ENCODE measurements at regions not wholly inside any gene's neighbourhood (a gene's known extent, or its start where the extent isn't known, plus 50 kb on each side); places are given as distances from the start of the nearest gene placed in this dataset.

- TF ChIP-seq, protein P1, sequence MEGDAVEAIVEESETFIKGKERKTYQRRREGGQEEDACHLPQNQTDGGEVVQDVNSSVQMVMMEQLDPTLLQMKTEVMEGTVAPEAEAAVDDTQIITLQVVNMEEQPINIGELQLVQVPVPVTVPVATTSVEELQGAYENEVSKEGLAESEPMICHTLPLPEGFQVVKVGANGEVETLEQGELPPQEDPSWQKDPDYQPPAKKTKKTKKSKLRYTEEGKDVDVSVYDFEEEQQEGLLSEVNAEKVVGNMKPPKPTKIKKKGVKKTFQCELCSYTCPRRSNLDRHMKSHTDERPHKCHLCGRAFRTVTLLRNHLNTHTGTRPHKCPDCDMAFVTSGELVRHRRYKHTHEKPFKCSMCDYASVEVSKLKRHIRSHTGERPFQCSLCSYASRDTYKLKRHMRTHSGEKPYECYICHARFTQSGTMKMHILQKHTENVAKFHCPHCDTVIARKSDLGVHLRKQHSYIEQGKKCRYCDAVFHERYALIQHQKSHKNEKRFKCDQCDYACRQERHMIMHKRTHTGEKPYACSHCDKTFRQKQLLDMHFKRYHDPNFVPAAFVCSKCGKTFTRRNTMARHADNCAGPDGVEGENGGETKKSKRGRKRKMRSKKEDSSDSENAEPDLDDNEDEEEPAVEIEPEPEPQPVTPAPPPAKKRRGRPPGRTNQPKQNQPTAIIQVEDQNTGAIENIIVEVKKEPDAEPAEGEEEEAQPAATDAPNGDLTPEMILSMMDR (IDR thresholded peaks at IDR 0.05), result no peak
- TF ChIP-seq POLR2A (IDR thresholded peaks at IDR 0.05) (no peak), EP300 (IDR thresholded peaks at IDR 0.05) (no peak)
These were observed 139.1 kb upstream of the FSTL4 start for GRCh38 chr5:133751421-133751820.

Data from gastroesophageal sphincter (tissue), 3 donors.